ENCODE measurements at regions not wholly inside any gene's neighbourhood (a gene's known extent, or its start where the extent isn't known, plus 50 kb on each side); places are given as distances from the start of the nearest gene placed in this dataset.
"Not testable (repeated sequence)": the region's sequence is repeated elsewhere in the genome, so short reads cannot be mapped to it uniquely, and the experiment has no call there.

DNA sequence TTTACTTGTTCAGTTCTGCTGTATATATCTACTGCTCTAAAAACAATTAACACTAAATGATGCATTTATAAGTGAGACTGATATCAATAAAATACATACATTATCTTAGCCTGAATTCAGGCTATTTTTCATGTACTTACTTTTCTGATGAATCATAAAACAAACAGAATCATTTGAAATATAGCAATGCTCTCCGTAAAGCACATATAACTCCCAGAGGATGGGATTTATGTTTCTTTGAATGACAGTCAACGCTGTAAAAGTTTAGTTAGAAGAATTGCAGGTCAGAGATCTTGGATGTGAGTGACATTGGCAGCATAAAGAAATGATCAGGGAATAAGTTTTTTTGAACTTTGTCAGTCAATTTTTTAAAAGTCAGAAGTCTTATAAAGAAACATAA lies 740.2 kb upstream of the NOVA1 start:
- no peak for DNase-seq (ENCODE audit: low spot score, unreplicated experiment)
- TF ChIP-seq, protein P1, sequence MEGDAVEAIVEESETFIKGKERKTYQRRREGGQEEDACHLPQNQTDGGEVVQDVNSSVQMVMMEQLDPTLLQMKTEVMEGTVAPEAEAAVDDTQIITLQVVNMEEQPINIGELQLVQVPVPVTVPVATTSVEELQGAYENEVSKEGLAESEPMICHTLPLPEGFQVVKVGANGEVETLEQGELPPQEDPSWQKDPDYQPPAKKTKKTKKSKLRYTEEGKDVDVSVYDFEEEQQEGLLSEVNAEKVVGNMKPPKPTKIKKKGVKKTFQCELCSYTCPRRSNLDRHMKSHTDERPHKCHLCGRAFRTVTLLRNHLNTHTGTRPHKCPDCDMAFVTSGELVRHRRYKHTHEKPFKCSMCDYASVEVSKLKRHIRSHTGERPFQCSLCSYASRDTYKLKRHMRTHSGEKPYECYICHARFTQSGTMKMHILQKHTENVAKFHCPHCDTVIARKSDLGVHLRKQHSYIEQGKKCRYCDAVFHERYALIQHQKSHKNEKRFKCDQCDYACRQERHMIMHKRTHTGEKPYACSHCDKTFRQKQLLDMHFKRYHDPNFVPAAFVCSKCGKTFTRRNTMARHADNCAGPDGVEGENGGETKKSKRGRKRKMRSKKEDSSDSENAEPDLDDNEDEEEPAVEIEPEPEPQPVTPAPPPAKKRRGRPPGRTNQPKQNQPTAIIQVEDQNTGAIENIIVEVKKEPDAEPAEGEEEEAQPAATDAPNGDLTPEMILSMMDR (IDR thresholded peaks at IDR 0.05; ENCODE audit: unreplicated experiment): no peak

DNA sequence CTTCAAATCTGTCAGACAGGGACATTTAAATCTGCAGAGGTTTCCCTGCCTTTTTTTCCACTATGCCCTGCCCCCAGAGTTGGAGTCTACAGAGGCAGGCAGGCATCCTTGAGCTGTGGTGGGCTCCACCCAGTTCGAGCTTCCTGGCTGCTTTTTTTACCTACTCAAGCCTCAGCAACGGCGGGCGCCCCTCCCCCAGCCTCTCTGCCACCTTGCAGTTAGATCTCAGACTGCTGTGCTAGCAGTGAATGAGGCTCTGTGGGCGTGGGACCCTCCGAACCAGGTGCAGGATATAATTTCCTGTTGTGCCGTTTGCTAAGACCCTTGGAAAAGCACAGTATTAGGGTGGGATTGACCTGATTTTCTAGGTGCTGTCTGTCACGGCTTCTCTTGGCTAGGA lies 765.2 kb upstream of the NOVA1 start:
- not testable (repeated sequence) for H3K4me1 Mint-ChIP-seq (ENCODE audit: low read depth); H3K4me3 Mint-ChIP-seq (ENCODE audit: low read depth); H3K27ac Mint-ChIP-seq; H3K36me3 Mint-ChIP-seq (ENCODE audit: insufficient read depth); H3K27me3 Mint-ChIP-seq; DNase-seq (ENCODE audit: low spot score, unreplicated experiment)
- peaks cover 18% of the 10 kb centered on the region for H3K9me3 Mint-ChIP-seq (ENCODE audit: low read depth)

More for the DNA sequence above, 740.2 kb upstream of the NOVA1 start:
- Mint-ChIP-seq H3K9me3 (ENCODE audit: low read depth) (peaks cover 3% of the 10 kb centered on the region), H3K27ac (no peak overlapping the region), H3K27me3 (no peaks in the 10 kb centered on the region), H3K4me3 (ENCODE audit: low read depth) (no peak overlapping the region), H3K36me3 (ENCODE audit: insufficient read depth) (no peaks in the 10 kb centered on the region), H3K4me1 (ENCODE audit: low read depth) (no peaks in the 10 kb centered on the region)

DNA sequence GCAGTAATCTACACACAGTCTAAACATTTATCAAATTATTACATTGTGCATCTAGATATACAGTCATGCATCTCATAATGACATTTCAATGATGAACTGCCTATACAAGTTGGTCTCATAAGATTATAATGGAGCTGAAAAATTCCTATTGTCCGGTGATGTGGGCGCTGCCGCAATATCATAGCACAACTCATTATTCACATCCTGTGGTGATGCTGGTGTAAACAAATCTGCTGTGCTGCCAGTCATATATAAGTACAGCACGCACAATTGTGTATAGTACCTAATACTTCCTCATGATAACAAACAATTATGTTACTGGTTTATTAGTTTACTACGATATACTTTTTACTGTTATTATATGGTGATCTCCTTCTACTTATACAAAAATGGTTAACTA lies 768.8 kb upstream of the NOVA1 start:
- no peak for DNase-seq (ENCODE audit: low spot score, unreplicated experiment)
- Mint-ChIP-seq H3K4me1 (ENCODE audit: low read depth) (no peaks in the 10 kb centered on the region), H3K9me3 (ENCODE audit: low read depth) (peaks cover 6% of the 10 kb centered on the region), H3K27me3 (no peaks in the 10 kb centered on the region), H3K4me3 (ENCODE audit: low read depth) (no peak overlapping the region), H3K36me3 (ENCODE audit: insufficient read depth) (no peaks in the 10 kb centered on the region), H3K27ac (no peak overlapping the region)
- TF ChIP-seq, protein P1 (IDR thresholded peaks at IDR 0.05; ENCODE audit: unreplicated experiment): no peak

DNA sequence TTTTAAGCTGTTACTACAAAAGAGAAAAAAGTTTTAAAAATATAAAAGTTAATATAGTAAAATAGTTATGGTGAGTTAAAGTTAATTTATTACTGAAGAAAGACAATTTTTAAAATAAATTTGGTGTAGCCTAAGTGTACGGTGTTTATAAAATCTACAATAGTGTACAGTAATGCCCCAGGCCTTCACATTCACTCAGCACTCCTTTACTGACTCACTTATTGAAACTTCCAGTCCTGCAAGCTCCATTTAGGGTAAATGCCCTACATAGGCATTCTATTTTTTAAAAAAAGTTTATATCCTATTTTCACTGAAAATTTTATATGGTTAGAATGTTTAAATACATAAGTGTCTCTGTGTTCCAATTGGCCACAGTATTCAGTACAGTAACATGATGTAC lies 769.5 kb upstream of the NOVA1 start:
- Mint-ChIP-seq H3K9me3 (ENCODE audit: low read depth) (peaks cover 2% of the 10 kb centered on the region), H3K4me3 (ENCODE audit: low read depth) (no peak overlapping the region), H3K27ac (no peak overlapping the region), H3K27me3 (no peaks in the 10 kb centered on the region), H3K36me3 (ENCODE audit: insufficient read depth) (no peaks in the 10 kb centered on the region), H3K4me1 (ENCODE audit: low read depth) (no peaks in the 10 kb centered on the region)
- DNase-seq (ENCODE audit: low spot score, unreplicated experiment): no peak
- TF ChIP-seq, protein P1 (IDR thresholded peaks at IDR 0.05; ENCODE audit: unreplicated experiment): no peak

DNA sequence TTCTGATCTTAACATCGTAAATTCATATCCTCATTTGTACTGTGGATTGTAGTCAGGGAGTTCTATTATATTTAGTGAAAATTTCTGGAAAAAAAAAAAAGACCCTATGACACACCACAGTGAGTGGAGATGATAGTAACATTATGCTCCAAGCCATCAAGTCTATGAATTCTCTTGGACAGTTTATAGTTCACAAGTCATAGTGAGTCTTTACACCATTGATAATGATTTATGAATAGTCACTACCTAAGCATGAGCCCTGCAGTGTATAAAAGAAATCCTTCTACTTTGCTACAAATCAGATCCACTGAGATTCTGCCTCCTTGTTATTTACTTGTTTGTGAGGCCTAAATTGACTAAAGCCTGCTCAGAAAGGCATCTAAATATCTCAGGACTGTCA lies 772.2 kb upstream of the NOVA1 start:
- Mint-ChIP-seq H3K4me3 (ENCODE audit: low read depth) (no peak overlapping the region), H3K27ac (no peak overlapping the region), H3K4me1 (ENCODE audit: low read depth) (peaks cover 1% of the 10 kb centered on the region), H3K27me3 (no peaks in the 10 kb centered on the region), H3K36me3 (ENCODE audit: insufficient read depth) (no peaks in the 10 kb centered on the region), H3K9me3 (ENCODE audit: low read depth) (no peaks in the 10 kb centered on the region)
- no peak for DNase-seq (ENCODE audit: low spot score, unreplicated experiment)
- TF ChIP-seq, protein P1 (IDR thresholded peaks at IDR 0.05; ENCODE audit: unreplicated experiment): no peak

DNA sequence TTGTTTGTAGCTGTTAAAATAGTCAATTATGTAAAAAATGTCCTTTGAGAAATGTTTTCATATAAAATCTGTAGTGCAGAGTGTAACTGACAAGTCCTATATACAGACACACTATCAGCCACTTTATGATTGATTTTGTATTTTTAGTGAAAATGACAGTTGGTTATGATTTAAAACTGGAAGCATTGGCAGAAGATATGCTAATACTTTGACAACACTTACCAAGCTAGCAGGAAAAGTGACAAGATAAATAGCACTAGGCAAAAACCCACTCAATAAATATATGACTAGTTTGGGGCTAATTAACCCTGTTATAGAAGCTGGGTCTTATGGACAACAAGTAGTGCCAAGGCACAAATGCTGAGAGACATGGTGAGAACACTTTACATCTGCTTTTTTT lies 772.9 kb upstream of the NOVA1 start:
- H3K36me3 Mint-ChIP-seq (ENCODE audit: insufficient read depth): no peaks in the 10 kb centered on the region
- peaks cover 1% of the 10 kb centered on the region for H3K4me1 Mint-ChIP-seq (ENCODE audit: low read depth)
- DNase-seq (ENCODE audit: low spot score, unreplicated experiment): no peak
- no peaks in the 10 kb centered on the region for H3K27me3 Mint-ChIP-seq
- H3K9me3 Mint-ChIP-seq (ENCODE audit: low read depth): peaks cover 4% of the 10 kb centered on the region
- no peak overlapping the region for H3K27ac Mint-ChIP-seq
- TF ChIP-seq, protein P1 (IDR thresholded peaks at IDR 0.05; ENCODE audit: unreplicated experiment): no peak
- no peak overlapping the region for H3K4me3 Mint-ChIP-seq (ENCODE audit: low read depth)

All from progenitor cell of endocrine pancreas (in vitro differentiated cells).